ENCODE measurements at regions not wholly inside any gene's neighbourhood (a gene's known extent, or its start where the extent isn't known, plus 50 kb on each side); places are given as distances from the start of the nearest gene placed in this dataset.

- H3K36me3 ChIP-seq (ENCODE audit: control insufficient read depth in 2 of 2, insufficient read depth in 2 of 2, low read length in 1 of 2) = no peaks in the 10 kb centered on the region
- DNase-seq (ENCODE audit: low read depth in 6 of 9, low spot score in 9 of 9) = no peak
- no peaks in the 10 kb centered on the region for H3K27me3 ChIP-seq (ENCODE audit: control insufficient read depth in 2 of 2, insufficient read depth in 1 of 2, low read length in 1 of 2)
- 96% methylated on average over 2 of the region's 2 CpGs for WGBS
- no peak overlapping the region for H3K4me3 ChIP-seq (ENCODE audit: low read length in 2 of 2)
- H3K27ac ChIP-seq (ENCODE audit: low read depth in 1 of 2, low read length in 1 of 2) = no peak overlapping the region
- H3K9me3 ChIP-seq (ENCODE audit: control insufficient read depth in 2 of 2, insufficient read depth in 1 of 2, low read length in 1 of 2) = no peaks in the 10 kb centered on the region
- no peaks in the 10 kb centered on the region for H3K4me1 ChIP-seq (ENCODE audit: control insufficient read depth in 2 of 2, insufficient read depth in 2 of 2, low read length in 2 of 2)
Measured at GRCh38 chr13:84536906-84537305, 654.6 kb upstream of the SLITRK1 start.

- Histone ChIP-seq H3K4me3 (ENCODE audit: low read length in 2 of 2) (no peak overlapping the region), H3K27ac (ENCODE audit: low read depth in 1 of 2, low read length in 1 of 2) (no peak overlapping the region), H3K9me3 (ENCODE audit: control insufficient read depth in 2 of 2, insufficient read depth in 1 of 2, low read length in 1 of 2) (no peaks in the 10 kb centered on the region), H3K4me1 (ENCODE audit: control insufficient read depth in 2 of 2, insufficient read depth in 2 of 2, low read length in 2 of 2) (no peaks in the 10 kb centered on the region), H3K27me3 (ENCODE audit: control insufficient read depth in 2 of 2, insufficient read depth in 1 of 2, low read length in 1 of 2) (no peaks in the 10 kb centered on the region), H3K36me3 (ENCODE audit: control insufficient read depth in 2 of 2, insufficient read depth in 2 of 2, low read length in 1 of 2) (no peaks in the 10 kb centered on the region)
- 98% methylated on average over 3 of the region's 3 CpGs for WGBS
- no peak for DNase-seq (ENCODE audit: low read depth in 6 of 9, low spot score in 9 of 9)
Measured at GRCh38 chr13:84528408-84529070, 646.3 kb upstream of the SLITRK1 start.

- H3K4me3 ChIP-seq (ENCODE audit: low read length in 2 of 2) = no peak overlapping the region
- H3K27ac ChIP-seq (ENCODE audit: low read depth in 1 of 2, low read length in 1 of 2) = no peak overlapping the region
- H3K9me3 ChIP-seq (ENCODE audit: control insufficient read depth in 2 of 2, insufficient read depth in 1 of 2, low read length in 1 of 2) = no peaks in the 10 kb centered on the region
- H3K36me3 ChIP-seq (ENCODE audit: control insufficient read depth in 2 of 2, insufficient read depth in 2 of 2, low read length in 1 of 2) = no peaks in the 10 kb centered on the region
- no peaks in the 10 kb centered on the region for H3K27me3 ChIP-seq (ENCODE audit: control insufficient read depth in 2 of 2, insufficient read depth in 1 of 2, low read length in 1 of 2)
- DNase-seq (ENCODE audit: low read depth in 6 of 9, low spot score in 9 of 9) = no peak
- no peaks in the 10 kb centered on the region for H3K4me1 ChIP-seq (ENCODE audit: control insufficient read depth in 2 of 2, insufficient read depth in 2 of 2, low read length in 2 of 2)
Measured at GRCh38 chr13:84525865-84526264, 643.6 kb upstream of the SLITRK1 start.

GRCh38 chr13:84524586-84524985 is 642.3 kb upstream of the SLITRK1 start:
- DNase-seq (ENCODE audit: low read depth in 6 of 9, low spot score in 9 of 9) = no peak
- 78% methylated on average over 3 of the region's 3 CpGs for WGBS

GRCh38 chr13:84500016-84500415 is 617.7 kb upstream of the SLITRK1 start:
- H3K4me1 ChIP-seq (ENCODE audit: control insufficient read depth in 2 of 2, insufficient read depth in 2 of 2, low read length in 2 of 2) = no peaks in the 10 kb centered on the region
- no peaks in the 10 kb centered on the region for H3K36me3 ChIP-seq (ENCODE audit: control insufficient read depth in 2 of 2, insufficient read depth in 2 of 2, low read length in 1 of 2)
- no peak overlapping the region for H3K27ac ChIP-seq (ENCODE audit: low read depth in 1 of 2, low read length in 1 of 2)
- H3K27me3 ChIP-seq (ENCODE audit: control insufficient read depth in 2 of 2, insufficient read depth in 1 of 2, low read length in 1 of 2) = no peaks in the 10 kb centered on the region
- DNase-seq (ENCODE audit: low read depth in 6 of 9, low spot score in 9 of 9) = peak in 1 of 9 donors; percentile 3
- WGBS = 78% methylated on average over 1 of the region's 1 CpG
- H3K4me3 ChIP-seq (ENCODE audit: low read length in 2 of 2) = no peak overlapping the region
- H3K9me3 ChIP-seq (ENCODE audit: control insufficient read depth in 2 of 2, insufficient read depth in 1 of 2, low read length in 1 of 2) = peaks cover 0 to 3% of the 10 kb centered on the region in 2 donors

More at GRCh38 chr13:84524586-84524985, 642.3 kb upstream of the SLITRK1 start:
- Histone ChIP-seq H3K27ac (ENCODE audit: low read depth in 1 of 2, low read length in 1 of 2) (no peak overlapping the region), H3K36me3 (ENCODE audit: control insufficient read depth in 2 of 2, insufficient read depth in 2 of 2, low read length in 1 of 2) (no peaks in the 10 kb centered on the region), H3K4me1 (ENCODE audit: control insufficient read depth in 2 of 2, insufficient read depth in 2 of 2, low read length in 2 of 2) (no peaks in the 10 kb centered on the region), H3K9me3 (ENCODE audit: control insufficient read depth in 2 of 2, insufficient read depth in 1 of 2, low read length in 1 of 2) (no peaks in the 10 kb centered on the region), H3K27me3 (ENCODE audit: control insufficient read depth in 2 of 2, insufficient read depth in 1 of 2, low read length in 1 of 2) (no peaks in the 10 kb centered on the region), H3K4me3 (ENCODE audit: low read length in 2 of 2) (no peak overlapping the region)

GRCh38 chr13:84497613-84498012 is 615.3 kb upstream of the SLITRK1 start:
- Histone ChIP-seq H3K9me3 (ENCODE audit: control insufficient read depth in 2 of 2, insufficient read depth in 1 of 2, low read length in 1 of 2) (peaks cover 0 to 3% of the 10 kb centered on the region in 2 donors), H3K27ac (ENCODE audit: low read depth in 1 of 2, low read length in 1 of 2) (no peak overlapping the region), H3K36me3 (ENCODE audit: control insufficient read depth in 2 of 2, insufficient read depth in 2 of 2, low read length in 1 of 2) (no peaks in the 10 kb centered on the region), H3K27me3 (ENCODE audit: control insufficient read depth in 2 of 2, insufficient read depth in 1 of 2, low read length in 1 of 2) (no peaks in the 10 kb centered on the region), H3K4me1 (ENCODE audit: control insufficient read depth in 2 of 2, insufficient read depth in 2 of 2, low read length in 2 of 2) (no peaks in the 10 kb centered on the region), H3K4me3 (ENCODE audit: low read length in 2 of 2) (no peak overlapping the region)
- DNase-seq (ENCODE audit: low read depth in 6 of 9, low spot score in 9 of 9) = no peak
- WGBS = 95% methylated on average over 5 of the region's 5 CpGs

GRCh38 chr13:84491952-84492351 is 609.7 kb upstream of the SLITRK1 start:
- no peak overlapping the region for H3K4me3 ChIP-seq (ENCODE audit: low read length in 2 of 2)
- H3K27me3 ChIP-seq (ENCODE audit: control insufficient read depth in 2 of 2, insufficient read depth in 1 of 2, low read length in 1 of 2) = no peaks in the 10 kb centered on the region
- no peaks in the 10 kb centered on the region for H3K9me3 ChIP-seq (ENCODE audit: control insufficient read depth in 2 of 2, insufficient read depth in 1 of 2, low read length in 1 of 2)
- H3K27ac ChIP-seq (ENCODE audit: low read depth in 1 of 2, low read length in 1 of 2) = no peak overlapping the region
- no peak for DNase-seq (ENCODE audit: low read depth in 6 of 9, low spot score in 9 of 9)
- no peaks in the 10 kb centered on the region for H3K36me3 ChIP-seq (ENCODE audit: control insufficient read depth in 2 of 2, insufficient read depth in 2 of 2, low read length in 1 of 2)
- no peaks in the 10 kb centered on the region for H3K4me1 ChIP-seq (ENCODE audit: control insufficient read depth in 2 of 2, insufficient read depth in 2 of 2, low read length in 2 of 2)
- WGBS = over 99% methylated on average over 4 of the region's 4 CpGs

GRCh38 chr13:84487752-84488151 is 605.5 kb upstream of the SLITRK1 start:
- H3K36me3 ChIP-seq (ENCODE audit: control insufficient read depth in 2 of 2, insufficient read depth in 2 of 2, low read length in 1 of 2) = no peaks in the 10 kb centered on the region
- 92% methylated on average over 1 of the region's 1 CpG for WGBS
- H3K4me3 ChIP-seq (ENCODE audit: low read length in 2 of 2) = no peak overlapping the region
- DNase-seq (ENCODE audit: low read depth in 6 of 9, low spot score in 9 of 9) = no peak
- H3K4me1 ChIP-seq (ENCODE audit: control insufficient read depth in 2 of 2, insufficient read depth in 2 of 2, low read length in 2 of 2) = no peaks in the 10 kb centered on the region
- no peak overlapping the region for H3K27ac ChIP-seq (ENCODE audit: low read depth in 1 of 2, low read length in 1 of 2)
- H3K27me3 ChIP-seq (ENCODE audit: control insufficient read depth in 2 of 2, insufficient read depth in 1 of 2, low read length in 1 of 2) = no peaks in the 10 kb centered on the region
- H3K9me3 ChIP-seq (ENCODE audit: control insufficient read depth in 2 of 2, insufficient read depth in 1 of 2, low read length in 1 of 2) = no peaks in the 10 kb centered on the region

GRCh38 chr13:84481958-84482357 is 599.7 kb upstream of the SLITRK1 start:
- no peak overlapping the region for H3K27ac ChIP-seq (ENCODE audit: low read depth in 1 of 2, low read length in 1 of 2)
- no peaks in the 10 kb centered on the region for H3K4me1 ChIP-seq (ENCODE audit: control insufficient read depth in 2 of 2, insufficient read depth in 2 of 2, low read length in 2 of 2)
- H3K27me3 ChIP-seq (ENCODE audit: control insufficient read depth in 2 of 2, insufficient read depth in 1 of 2, low read length in 1 of 2) = no peaks in the 10 kb centered on the region
- no peak overlapping the region for H3K4me3 ChIP-seq (ENCODE audit: low read length in 2 of 2)
- no peaks in the 10 kb centered on the region for H3K9me3 ChIP-seq (ENCODE audit: control insufficient read depth in 2 of 2, insufficient read depth in 1 of 2, low read length in 1 of 2)
- no peaks in the 10 kb centered on the region for H3K36me3 ChIP-seq (ENCODE audit: control insufficient read depth in 2 of 2, insufficient read depth in 2 of 2, low read length in 1 of 2)
- WGBS = 98% methylated on average over 1 of the region's 1 CpG
- no peak for DNase-seq (ENCODE audit: low read depth in 6 of 9, low spot score in 9 of 9)
